Suppressor macrophage treated with lipopolysaccharide for 1 hour (primary cell): ENCODE measurements at regions not wholly inside any gene's neighbourhood (a gene's known extent, or its start where the extent isn't known, plus 50 kb on each side); places are given as distances from the start of the nearest gene placed in this dataset.

Experiments
- DNase-seq, 3 donors: peaks; one replicate each; pipeline ENCODE4 v3.0.0-alpha.2; 2020 to 2022

- peak; percentile 49 to 67 (median 58) for DNase-seq
Measured at GRCh38 chr18:23077493-23078256, 57.6 kb upstream of the CABLES1 start.

GRCh38 chr18:23085066-23085465 is 50.2 kb upstream of the CABLES1 start:
- DNase-seq = no peak
